GM12874 (cell line): ENCODE measurements at regions not wholly inside any gene's neighbourhood (a gene's known extent, or its start where the extent isn't known, plus 50 kb on each side); places are given as distances from the start of the nearest gene placed in this dataset.

ENCODE experiments used
- CTCF ChIP-seq: IDR thresholded peaks from 2 replicates; pipeline ENCODE4 v1.5.1; 2011; ENCODE audit warnings: low read depth, mild to moderate bottlenecking, control low read depth, low read length, moderate library complexity; ENCODE audit not compliant: insufficient read depth

- TF ChIP-seq CTCF: no peak
Measured at GRCh38 chr6:142008781-142009180, 123.9 kb upstream of the GJE1 start.

GRCh38 chr6:142008016-142008735 is 124.5 kb upstream of the GJE1 start:
- no peak for TF ChIP-seq CTCF

- no peak for TF ChIP-seq CTCF
Measured at GRCh38 chr6:142005021-142005420, 127.7 kb upstream of the GJE1 start.

- TF ChIP-seq CTCF: no peak
Measured at GRCh38 chr6:142002825-142003405, 129.8 kb upstream of the GJE1 start.

- TF ChIP-seq CTCF: no peak
Measured at GRCh38 chr6:141996823-141997222, 135.9 kb upstream of the GJE1 start.

- TF ChIP-seq CTCF: no peak
Measured at GRCh38 chr6:141992109-141992508, 140.6 kb upstream of the GJE1 start.

GRCh38 chr6:141990840-141991239 is 141.9 kb upstream of the GJE1 start:
- TF ChIP-seq CTCF: no peak
